Mucosa of rectum (tissue), 2 donors: ENCODE measurements at regions not wholly inside any gene's neighbourhood (a gene's known extent, or its start where the extent isn't known, plus 50 kb on each side); places are given as distances from the start of the nearest gene placed in this dataset.

ENCODE experiments used
- H3K27ac ChIP-seq, 2 donors: one replicate each; pipeline ENCODE4 v1.7.0; 2013; ENCODE audit warnings: inconsistent platforms in 2 of 2, low read depth in 2 of 2, low read length in 2 of 2
- H3K27me3 ChIP-seq, 2 donors: one replicate each; pipeline ENCODE4 v1.7.0; 2013; ENCODE audit warnings: low read length in 2 of 2; ENCODE audit not compliant: control insufficient read depth in 2 of 2, insufficient read depth in 2 of 2
- H3K36me3 ChIP-seq, 2 donors: one replicate each; pipeline ENCODE4 v1.7.0; 2013; ENCODE audit warnings: low read length in 2 of 2; ENCODE audit not compliant: control insufficient read depth in 2 of 2, insufficient read depth in 2 of 2
- H3K4me1 ChIP-seq, 2 donors: one replicate each; pipeline ENCODE4 v1.7.0; 2013; ENCODE audit warnings: low read length in 2 of 2, mild to moderate bottlenecking in 1 of 2; ENCODE audit not compliant: control insufficient read depth in 2 of 2, insufficient read depth in 2 of 2
- H3K4me3 ChIP-seq, 2 donors: one replicate each; pipeline ENCODE4 v1.7.0; 2013; ENCODE audit warnings: low read length in 2 of 2
- H3K9ac ChIP-seq, 2 donors: one replicate each; pipeline ENCODE4 v1.7.0; 2013; ENCODE audit warnings: low read length in 2 of 2, low read depth in 1 of 2, mild to moderate bottlenecking in 1 of 2
- H3K9me3 ChIP-seq, 2 donors: one replicate each; pipeline ENCODE4 v1.7.0; 2013; ENCODE audit warnings: low read length in 2 of 2; ENCODE audit not compliant: control insufficient read depth in 2 of 2
- donor health status: healthy.
- donor health status: Normal muscosa, but diverticular disease.

GRCh38 chrX:6707497-6707896 is 172.6 kb upstream of the VCX3A start:
- Histone ChIP-seq H3K9me3 (no peaks in the 10 kb centered on the region), H3K9ac (no peak overlapping the region), H3K4me1 (no peaks in the 10 kb centered on the region), H3K36me3 (no peaks in the 10 kb centered on the region), H3K27me3 (no peaks in the 10 kb centered on the region), H3K4me3 (no peak overlapping the region), H3K27ac (no peak overlapping the region)

DNA sequence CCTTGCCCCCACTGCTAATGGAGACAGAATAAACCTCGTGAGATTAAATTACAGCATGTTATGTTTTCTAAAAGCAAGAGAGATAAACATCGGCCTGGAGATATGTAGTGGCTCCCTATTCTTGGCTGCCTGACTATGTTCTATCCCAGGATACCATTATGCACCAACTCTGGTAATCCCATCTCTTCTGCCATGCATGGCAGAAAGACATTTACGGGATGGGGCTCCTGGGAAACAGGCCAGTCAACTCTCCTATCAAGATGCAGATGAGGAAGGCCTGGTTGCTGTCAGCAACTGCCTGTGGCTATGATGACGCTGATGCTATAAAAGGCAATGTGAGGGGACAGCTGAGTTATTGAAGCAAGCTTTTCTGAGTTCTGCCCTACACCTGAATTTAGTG is 166.2 kb upstream of the VCX3A start:
- H3K4me1 ChIP-seq = no peaks in the 10 kb centered on the region
- H3K4me3 ChIP-seq = no peak overlapping the region
- H3K27me3 ChIP-seq = no peaks in the 10 kb centered on the region
- no peaks in the 10 kb centered on the region for H3K9me3 ChIP-seq
- no peak overlapping the region for H3K27ac ChIP-seq
- H3K9ac ChIP-seq = no peak overlapping the region
- H3K36me3 ChIP-seq = no peaks in the 10 kb centered on the region

GRCh38 chrX:6695717-6696116 is 160.8 kb upstream of the VCX3A start:
- Histone ChIP-seq H3K27ac (no peak overlapping the region), H3K9me3 (no peaks in the 10 kb centered on the region), H3K9ac (no peak overlapping the region), H3K27me3 (no peaks in the 10 kb centered on the region), H3K4me1 (no peaks in the 10 kb centered on the region), H3K36me3 (no peaks in the 10 kb centered on the region), H3K4me3 (no peak overlapping the region)

- H3K9ac ChIP-seq = no peak overlapping the region
- H3K27ac ChIP-seq = no peak overlapping the region
- H3K4me3 ChIP-seq = no peak overlapping the region
- no peaks in the 10 kb centered on the region for H3K4me1 ChIP-seq
- no peaks in the 10 kb centered on the region for H3K9me3 ChIP-seq
- no peaks in the 10 kb centered on the region for H3K36me3 ChIP-seq
- no peaks in the 10 kb centered on the region for H3K27me3 ChIP-seq
These were observed 160.1 kb upstream of the VCX3A start for GRCh38 chrX:6694977-6695376.

DNA sequence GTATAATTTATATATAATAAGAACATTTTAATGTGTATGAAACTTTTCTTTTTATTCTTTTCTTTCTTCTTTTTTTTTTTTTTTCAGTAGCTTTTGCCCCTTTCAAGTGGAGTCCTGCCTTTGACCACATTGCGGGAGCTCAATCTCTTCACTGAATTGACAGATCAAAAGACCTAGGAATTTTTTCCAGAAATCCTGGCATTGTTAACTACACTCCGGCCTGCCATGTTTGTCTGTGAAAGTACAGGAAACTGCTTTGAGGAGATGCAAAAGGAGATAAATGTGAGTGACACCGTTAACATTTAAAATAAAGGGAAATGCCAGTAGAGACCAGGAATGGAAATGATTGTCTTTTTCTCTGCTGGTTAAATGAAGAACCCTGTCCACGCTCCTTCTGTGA is 159.3 kb upstream of the VCX3A start:
- Histone ChIP-seq H3K27ac (no peak overlapping the region), H3K27me3 (no peaks in the 10 kb centered on the region), H3K4me1 (no peaks in the 10 kb centered on the region), H3K36me3 (no peaks in the 10 kb centered on the region), H3K9ac (no peak overlapping the region), H3K4me3 (no peak overlapping the region), H3K9me3 (no peaks in the 10 kb centered on the region)

DNA sequence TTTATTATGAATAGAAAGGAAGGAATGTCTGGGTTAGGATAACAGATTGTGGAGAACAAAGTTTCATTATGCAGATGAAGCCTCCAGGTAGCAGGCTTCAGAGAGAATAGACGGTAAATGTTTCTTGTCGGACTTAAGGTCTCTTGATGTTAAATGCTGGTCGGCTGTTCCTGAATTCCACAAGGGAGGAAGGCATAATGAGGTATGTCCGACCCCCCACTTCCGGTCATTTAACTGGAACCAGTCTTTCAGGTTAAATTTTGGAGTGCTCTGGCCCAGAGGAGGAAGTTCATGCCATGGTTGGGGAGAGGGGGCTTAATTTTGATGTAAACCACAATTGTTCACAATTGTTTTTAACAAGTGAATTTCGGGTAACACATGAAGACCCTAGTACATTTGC is 158.1 kb upstream of the VCX3A start:
- H3K27me3 ChIP-seq = no peaks in the 10 kb centered on the region
- no peaks in the 10 kb centered on the region for H3K4me1 ChIP-seq
- no peak overlapping the region for H3K27ac ChIP-seq

GRCh38 chrX:6685489-6685888 is 150.6 kb upstream of the VCX3A start:
- H3K27ac ChIP-seq = peak overlapping the region in 1 of 2 donors; percentile 9
- H3K4me1 ChIP-seq = no peaks in the 10 kb centered on the region
- H3K27me3 ChIP-seq = no peaks in the 10 kb centered on the region
- no peaks in the 10 kb centered on the region for H3K36me3 ChIP-seq
- no peak overlapping the region for H3K9ac ChIP-seq
- no peaks in the 10 kb centered on the region for H3K9me3 ChIP-seq
- no peak overlapping the region for H3K4me3 ChIP-seq

More for the DNA sequence above, 158.1 kb upstream of the VCX3A start:
- Histone ChIP-seq H3K4me3 (no peak overlapping the region), H3K9me3 (no peaks in the 10 kb centered on the region), H3K36me3 (no peaks in the 10 kb centered on the region), H3K9ac (no peak overlapping the region)

DNA sequence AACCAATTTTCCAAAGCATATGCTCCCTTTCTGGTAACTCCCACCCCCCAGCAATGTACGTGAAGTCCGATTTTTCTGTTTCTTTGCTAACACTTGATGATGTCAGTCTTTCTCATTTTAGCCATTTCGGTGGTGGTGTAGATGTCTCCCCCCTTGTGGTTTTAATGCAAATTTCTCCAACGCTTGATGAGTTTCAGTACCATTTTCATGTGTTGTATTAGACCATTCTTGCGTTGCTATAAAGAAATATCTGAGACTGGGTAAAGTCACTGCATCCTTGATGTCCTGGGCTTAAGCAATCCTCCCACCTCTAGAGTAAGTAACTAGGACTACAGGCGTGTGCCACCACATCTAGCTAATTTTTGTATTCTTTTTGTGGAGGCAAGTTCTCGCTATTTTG is 148.4 kb upstream of the VCX3A start:
- no peak overlapping the region for H3K27ac ChIP-seq
- H3K36me3 ChIP-seq = no peaks in the 10 kb centered on the region
- no peaks in the 10 kb centered on the region for H3K9me3 ChIP-seq
- no peak overlapping the region for H3K4me3 ChIP-seq
- no peak overlapping the region for H3K9ac ChIP-seq
- H3K4me1 ChIP-seq = peaks cover 2 to 3% of the 10 kb centered on the region in 2 donors
- H3K27me3 ChIP-seq = no peaks in the 10 kb centered on the region

DNA sequence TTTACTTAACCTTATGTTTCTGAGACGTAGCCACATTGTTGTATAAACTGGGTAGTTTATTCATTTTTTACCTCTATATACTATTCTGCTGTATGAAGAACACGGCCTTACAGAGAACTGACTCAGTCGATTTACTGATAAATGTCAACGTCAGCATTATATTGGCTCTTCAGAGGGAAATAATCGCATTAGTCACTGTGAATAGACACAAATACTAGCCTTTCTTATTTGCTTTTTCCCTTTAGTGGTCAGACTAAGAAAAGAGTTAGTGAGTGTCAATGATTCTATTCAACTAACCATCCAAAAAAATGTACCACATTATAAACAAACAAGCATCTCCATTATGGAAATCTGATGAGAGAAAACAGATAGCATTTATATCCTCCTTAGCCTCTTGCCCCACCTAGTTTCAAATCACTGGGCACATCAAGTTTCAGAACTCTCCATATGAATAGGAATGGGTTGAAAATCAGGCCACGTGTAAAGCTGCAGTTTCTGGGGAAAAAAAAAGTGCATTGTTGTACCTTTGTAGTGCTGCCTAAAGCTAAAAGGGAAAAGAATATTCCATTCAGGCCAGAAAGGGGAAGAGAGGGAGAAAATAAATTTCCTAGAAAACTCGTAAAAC is 146.7 kb upstream of the VCX3A start:
- Histone ChIP-seq H3K4me3 (no peak overlapping the region), H3K36me3 (no peaks in the 10 kb centered on the region), H3K9me3 (no peaks in the 10 kb centered on the region), H3K4me1 (peaks cover 2 to 3% of the 10 kb centered on the region in 2 donors), H3K27ac (no peak overlapping the region), H3K27me3 (no peaks in the 10 kb centered on the region), H3K9ac (no peak overlapping the region)

GRCh38 chrX:6679988-6680387 is 145.1 kb upstream of the VCX3A start:
- H3K4me1 ChIP-seq = peaks cover 2 to 3% of the 10 kb centered on the region in 2 donors
- no peak overlapping the region for H3K9ac ChIP-seq
- no peak overlapping the region for H3K4me3 ChIP-seq
- no peaks in the 10 kb centered on the region for H3K9me3 ChIP-seq
- no peaks in the 10 kb centered on the region for H3K27me3 ChIP-seq
- no peaks in the 10 kb centered on the region for H3K36me3 ChIP-seq
- no peak overlapping the region for H3K27ac ChIP-seq

- Histone ChIP-seq H3K9me3 (no peaks in the 10 kb centered on the region), H3K27me3 (no peaks in the 10 kb centered on the region), H3K9ac (no peak overlapping the region), H3K4me1 (peaks cover 2 to 3% of the 10 kb centered on the region in 2 donors), H3K4me3 (no peak overlapping the region), H3K27ac (no peak overlapping the region), H3K36me3 (no peaks in the 10 kb centered on the region)
These were observed 144.6 kb upstream of the VCX3A start for GRCh38 chrX:6679550-6679949.
